VCaP (cell line): ENCODE measurements at regions not wholly inside any gene's neighbourhood (a gene's known extent, or its start where the extent isn't known, plus 50 kb on each side); places are given as distances from the start of the nearest gene placed in this dataset.

Experiments used
- H3K27ac ChIP-seq: fragments of 450-650 bp; 2 replicates; pipeline ENCODE4 v1.5.1; 2017
- CTCF ChIP-seq: fragments of 450-650 bp; conservative IDR thresholded peaks from 2 replicates; pipeline ENCODE4 v1.5.1; 2017; ENCODE audit warnings: mild to moderate bottlenecking, moderate library complexity

GRCh38 chr2:134195341-134195740, 58.5 kb upstream of the MGAT5 start:
- peak overlapping the region; percentile 60 for H3K27ac ChIP-seq
- TF ChIP-seq CTCF, result no peak

DNA sequence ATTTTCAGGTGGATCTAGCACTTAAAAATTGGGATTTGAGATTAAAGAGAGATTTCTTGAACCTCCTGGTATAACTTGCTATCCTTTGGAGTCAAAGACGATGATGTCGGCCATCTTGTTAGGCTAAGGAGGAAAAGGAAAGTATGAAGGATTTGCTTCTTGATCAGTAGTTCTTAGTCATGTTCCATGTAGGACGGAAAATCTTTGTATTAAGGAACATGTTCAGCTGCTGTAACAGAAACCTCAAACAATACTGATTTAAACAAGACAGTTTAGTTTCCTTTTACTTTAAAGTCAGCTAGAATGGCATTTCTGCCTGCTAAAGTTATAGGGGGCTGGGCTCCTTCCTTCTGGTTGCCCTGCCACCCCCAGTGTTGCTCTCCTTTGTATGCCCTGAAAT, 56.4 kb upstream of the MGAT5 start:
- H3K27ac ChIP-seq, result peak overlapping the region; percentile 60; the same call in 1 of the 2 replicates
- no peak for TF ChIP-seq CTCF

- no peak overlapping the region for H3K27ac ChIP-seq
- no peak for TF ChIP-seq CTCF
Observed at GRCh38 chr2:134198006-134198634, 55.8 kb upstream of the MGAT5 start.

DNA sequence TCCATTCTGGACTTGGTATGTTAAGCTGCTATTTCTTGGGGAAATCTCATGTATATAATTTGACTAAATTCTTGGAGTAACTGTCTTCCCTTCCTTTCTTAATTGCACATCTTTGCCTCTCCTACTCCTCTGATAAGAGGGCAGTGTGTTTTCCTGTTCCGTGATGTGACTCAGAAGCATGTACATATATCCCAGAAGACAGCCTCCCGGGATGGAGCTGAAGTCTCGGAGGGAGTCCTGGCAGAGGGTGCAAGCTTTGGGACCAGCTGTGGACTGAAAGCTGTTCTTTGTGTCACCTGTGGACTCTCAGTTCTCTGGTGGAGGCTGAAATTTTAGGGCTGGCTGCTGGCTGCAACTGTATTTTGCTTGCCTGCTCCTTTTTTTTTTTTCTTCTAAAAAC, 54.7 kb upstream of the MGAT5 start:
- no peak for TF ChIP-seq CTCF
- no peak overlapping the region for H3K27ac ChIP-seq

GRCh38 chr2:134200036-134200618, 53.7 kb upstream of the MGAT5 start:
- no peak overlapping the region for H3K27ac ChIP-seq
- TF ChIP-seq CTCF, result no peak

DNA sequence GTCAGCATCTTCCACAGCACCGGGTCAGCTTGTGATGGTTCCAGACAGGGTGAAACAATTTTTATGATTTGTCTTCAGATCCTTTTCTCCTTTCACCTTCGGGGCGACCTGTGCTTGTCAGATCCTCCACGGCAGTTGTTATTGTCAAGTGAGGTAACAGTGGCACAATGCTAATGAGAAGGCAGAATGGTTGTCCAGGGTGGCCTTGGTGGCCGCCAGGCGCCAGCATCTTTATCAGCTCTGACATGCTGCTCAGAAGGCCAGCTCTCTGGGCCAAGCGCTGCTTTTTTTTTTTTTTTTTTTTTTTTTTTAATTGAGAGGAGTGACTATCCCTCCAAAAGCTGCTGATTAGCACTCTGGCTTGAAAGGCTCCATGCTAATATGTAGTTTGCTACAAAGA, 52.3 kb upstream of the MGAT5 start:
- no peak overlapping the region for H3K27ac ChIP-seq
- no peak for TF ChIP-seq CTCF

DNA sequence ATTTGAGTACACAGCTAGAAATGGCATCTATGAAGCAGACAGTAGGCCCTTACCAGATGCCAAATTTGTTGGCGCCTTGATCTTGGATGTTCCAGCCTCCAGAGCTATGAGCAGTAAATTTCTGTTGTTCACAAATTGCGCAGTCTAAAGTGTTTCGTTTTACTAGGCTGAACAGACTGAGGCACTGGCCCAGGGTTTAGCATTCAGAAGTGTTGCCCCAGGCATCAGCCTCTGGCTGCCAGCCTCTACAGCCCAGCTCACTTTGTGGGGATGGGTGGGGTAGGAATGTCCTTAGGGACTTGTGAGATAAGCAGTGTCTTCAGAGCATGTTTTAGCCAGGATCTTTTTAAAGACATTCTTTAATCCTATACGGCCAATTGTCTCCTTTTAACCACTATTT, 51.5 kb upstream of the MGAT5 start:
- H3K27ac ChIP-seq, result no peak overlapping the region
- no peak for TF ChIP-seq CTCF
